Prostate gland (tissue), 2 donors: ENCODE measurements at regions not wholly inside any gene's neighbourhood (a gene's known extent, or its start where the extent isn't known, plus 50 kb on each side); places are given as distances from the start of the nearest gene placed in this dataset.

Experiments
- CTCF ChIP-seq, 4 experiments: fragments of 200-600 bp in 2 of 4; fragments of 450-650 bp in 2 of 4; sonication (generic) in 2 of 4; IDR thresholded peaks; 1 replicate in 3 of 4; 2 replicates in 1 of 4; pipeline ENCODE4 v1.5.1; 2016 to 2019; ENCODE audit warnings: antibody characterized with exemption in 4 of 4, mild to moderate bottlenecking in 2 of 4, moderate library complexity in 2 of 4
- POLR2A ChIP-seq: fragments of 450-650 bp; IDR thresholded peaks from one replicate; pipeline ENCODE4 v1.6.1; 2016; ENCODE audit warnings: antibody characterized with exemption, mild to moderate bottlenecking

- TF ChIP-seq CTCF (IDR thresholded peaks at IDR 0.05) (no peak), POLR2A (no peak)
Observed at GRCh38 chr9:25397746-25398145, 280.5 kb downstream of the TUSC1 start.
